GOT3 (cell line): ENCODE measurements at regions not wholly inside any gene's neighbourhood (a gene's known extent, or its start where the extent isn't known, plus 50 kb on each side); places are given as distances from the start of the nearest gene placed in this dataset.
"Not testable (repeated sequence)": the region's sequence is repeated elsewhere in the genome, so short reads cannot be mapped to it uniquely, and the experiment has no call there.

ENCODE experiments used
- DNase-seq: peaks from one replicate; lab custom pipeline; 2025; ENCODE audit warnings: mixed read lengths; lab: John Stamatoyannopoulos, UW

- DNase-seq = not testable (repeated sequence)
These were observed 256.9 kb downstream of the ANKRD60 start for GRCh38 chr20:57971583-57971982.

- DNase-seq = no peak
These were observed 257.6 kb downstream of the ANKRD60 start for GRCh38 chr20:57970856-57971255.

- DNase-seq = no peak
These were observed 258.3 kb downstream of the ANKRD60 start for GRCh38 chr20:57970116-57970515.

- DNase-seq = no peak
These were observed 258.3 kb upstream of the PMEPA1 start for GRCh38 chr20:57968120-57968519.

- no peak for DNase-seq
These were observed 257.5 kb upstream of the PMEPA1 start for GRCh38 chr20:57967364-57967763.

- DNase-seq = no peak
These were observed 256.8 kb upstream of the PMEPA1 start for GRCh38 chr20:57966620-57967019.

- no peak for DNase-seq
These were observed 255.6 kb upstream of the PMEPA1 start for GRCh38 chr20:57965441-57965840.

GRCh38 chr20:57964011-57964862 lies 254.4 kb upstream of the PMEPA1 start:
- DNase-seq = no peak

- DNase-seq = no peak
These were observed 251.2 kb upstream of the PMEPA1 start for GRCh38 chr20:57960803-57961575.

GRCh38 chr20:57959589-57959988 lies 249.8 kb upstream of the PMEPA1 start:
- no peak for DNase-seq

GRCh38 chr20:57959018-57959417 lies 249.2 kb upstream of the PMEPA1 start:
- DNase-seq = no peak

- DNase-seq = no peak
These were observed 248.2 kb upstream of the PMEPA1 start for GRCh38 chr20:57958050-57958420.

- DNase-seq = no peak
These were observed 247.7 kb upstream of the PMEPA1 start for GRCh38 chr20:57957411-57958049.

GRCh38 chr20:57953638-57954037 lies 243.8 kb upstream of the PMEPA1 start:
- DNase-seq = no peak

GRCh38 chr20:57952136-57952535 lies 242.3 kb upstream of the PMEPA1 start:
- DNase-seq = no peak

- no peak for DNase-seq
These were observed 241.7 kb upstream of the PMEPA1 start for GRCh38 chr20:57951549-57951948.

GRCh38 chr20:57950764-57951485 lies 241.1 kb upstream of the PMEPA1 start:
- no peak for DNase-seq

- DNase-seq = no peak
These were observed 238.6 kb upstream of the PMEPA1 start for GRCh38 chr20:57948180-57948955.

GRCh38 chr20:57947421-57948179 lies 237.8 kb upstream of the PMEPA1 start:
- DNase-seq = no peak

GRCh38 chr20:57946559-57947315 lies 236.9 kb upstream of the PMEPA1 start:
- no peak for DNase-seq
